Astrocyte (in vitro differentiated cells and primary cell): ENCODE measurements at regions not wholly inside any gene's neighbourhood (a gene's known extent, or its start where the extent isn't known, plus 50 kb on each side); places are given as distances from the start of the nearest gene placed in this dataset.

Source experiments
- EZH2 ChIP-seq: IDR thresholded peaks from 2 replicates; pipeline ENCODE4 v1.6.1; 2012; ENCODE audit warnings: mild to moderate bottlenecking, low read length, inconsistent platforms; ENCODE audit not compliant: insufficient read depth
- TF ChIP-seq, protein P1 (sequence below): IDR thresholded peaks from 2 replicates; pipeline ENCODE4 v1.5.1; 2011; ENCODE audit warnings: low read depth, mild to moderate bottlenecking, inconsistent platforms, low read length, moderate library complexity; ENCODE audit not compliant: insufficient read depth

DNA sequence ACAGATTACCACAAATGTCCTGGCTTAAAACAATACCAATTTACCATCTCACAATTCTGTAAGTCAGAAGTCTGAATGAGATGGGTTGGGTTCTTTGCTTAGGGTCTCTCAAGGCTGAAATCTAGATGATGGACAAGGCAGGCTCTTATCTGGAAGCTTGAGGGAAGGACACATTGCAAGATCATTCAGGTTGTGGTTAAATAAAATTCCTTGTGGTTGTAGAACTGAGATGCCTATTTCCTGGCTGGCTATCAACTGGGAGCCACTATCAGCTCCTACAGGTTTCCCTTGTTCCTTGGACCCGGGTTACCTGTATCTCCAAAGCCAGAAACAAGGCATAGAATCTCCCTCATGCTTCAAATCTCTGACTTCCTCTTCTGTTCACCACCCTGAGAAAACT, 148.4 kb downstream of the MDFIC start:
- TF ChIP-seq, protein P1, sequence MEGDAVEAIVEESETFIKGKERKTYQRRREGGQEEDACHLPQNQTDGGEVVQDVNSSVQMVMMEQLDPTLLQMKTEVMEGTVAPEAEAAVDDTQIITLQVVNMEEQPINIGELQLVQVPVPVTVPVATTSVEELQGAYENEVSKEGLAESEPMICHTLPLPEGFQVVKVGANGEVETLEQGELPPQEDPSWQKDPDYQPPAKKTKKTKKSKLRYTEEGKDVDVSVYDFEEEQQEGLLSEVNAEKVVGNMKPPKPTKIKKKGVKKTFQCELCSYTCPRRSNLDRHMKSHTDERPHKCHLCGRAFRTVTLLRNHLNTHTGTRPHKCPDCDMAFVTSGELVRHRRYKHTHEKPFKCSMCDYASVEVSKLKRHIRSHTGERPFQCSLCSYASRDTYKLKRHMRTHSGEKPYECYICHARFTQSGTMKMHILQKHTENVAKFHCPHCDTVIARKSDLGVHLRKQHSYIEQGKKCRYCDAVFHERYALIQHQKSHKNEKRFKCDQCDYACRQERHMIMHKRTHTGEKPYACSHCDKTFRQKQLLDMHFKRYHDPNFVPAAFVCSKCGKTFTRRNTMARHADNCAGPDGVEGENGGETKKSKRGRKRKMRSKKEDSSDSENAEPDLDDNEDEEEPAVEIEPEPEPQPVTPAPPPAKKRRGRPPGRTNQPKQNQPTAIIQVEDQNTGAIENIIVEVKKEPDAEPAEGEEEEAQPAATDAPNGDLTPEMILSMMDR = no peak
- TF ChIP-seq EZH2 = no peak
